Tibial nerve (tissue), 4 donors: ENCODE measurements at regions not wholly inside any gene's neighbourhood (a gene's known extent, or its start where the extent isn't known, plus 50 kb on each side); places are given as distances from the start of the nearest gene placed in this dataset. TPM values are rescaled to one million over a fixed set of nuclear protein-coding genes. Genes with fewer than 3 reads are reported as not detected.

Experiments used
- DNase-seq, 2 donors: peaks; one replicate each; pipeline ENCODE4 v3.0.0-alpha.2; 2019; ENCODE audit warnings: low spot score in 2 of 2
- H3K27ac ChIP-seq, 4 donors: fragments of 200-600 bp; sonication (generic) in 3 of 4; one replicate each; pipeline ENCODE4 v1.5.1; 2017 to 2019; ENCODE audit warnings: mild to moderate bottlenecking in 1 of 4
- H3K27me3 ChIP-seq, 2 donors: fragments of 200-600 bp; sonication (generic) in 1 of 2; one replicate each; pipeline versions ENCODE4 v1.5.1 to v1.6.0; 2017 to 2019
- H3K36me3 ChIP-seq, 3 donors: fragments of 200-600 bp; sonication (generic); one replicate each; pipeline ENCODE4 v1.5.1; 2018 to 2019
- H3K4me1 ChIP-seq, 4 donors: fragments of 200-600 bp; sonication (generic) in 3 of 4; one replicate each; pipeline ENCODE4 v1.5.1; 2017 to 2019
- H3K4me3 ChIP-seq, 4 donors: fragments of 200-600 bp; sonication (generic) in 3 of 4; one replicate each; pipeline ENCODE4 v1.5.1; 2017 to 2019; ENCODE audit warnings: mild to moderate bottlenecking in 1 of 4, moderate library complexity in 1 of 4
- H3K9me3 ChIP-seq, 4 donors: fragments of 200-600 bp; sonication (generic) in 3 of 4; one replicate each; pipeline ENCODE4 v1.5.1; 2017 to 2019
- EP300 ChIP-seq, 2 donors: sonication (generic); formaldehyde crosslinking; IDR thresholded peaks; one replicate each; pipeline ENCODE4 v1.6.1; 2017; ENCODE audit warnings: antibody characterized with exemption in 2 of 2, mild to moderate bottlenecking in 1 of 2
- POLR2A ChIP-seq, 2 donors: fragments of 450-650 bp; IDR thresholded peaks; one replicate each; pipeline ENCODE4 v1.6.1; 2017; ENCODE audit warnings: antibody characterized with exemption in 2 of 2, mild to moderate bottlenecking in 2 of 2, moderate library complexity in 2 of 2
- WGBS, 2 donors: methylation state at CpG; one replicate each; pipeline ENCODE4 v1.1.5; 2018; 5-methylcytosine and 5-hydroxymethylcytosine counted together
- small RNA-seq: library from RNA; depleted of rRNA; stranded (forward); fragments of <200 nt; gene quantifications from one replicate; pipeline ENCODE3, GENCODE V24; 2016
- TF ChIP-seq, protein P1 (sequence below), 5 experiments: fragments of 200-600 bp in 3 of 5; fragments of 450-650 bp in 2 of 5; sonication (generic) in 3 of 5; IDR thresholded peaks; one replicate each; pipeline ENCODE4 v1.5.1; 2016 to 2019; ENCODE audit warnings: antibody characterized with exemption in 5 of 5, mild to moderate bottlenecking in 3 of 5, moderate library complexity in 2 of 5

DNA sequence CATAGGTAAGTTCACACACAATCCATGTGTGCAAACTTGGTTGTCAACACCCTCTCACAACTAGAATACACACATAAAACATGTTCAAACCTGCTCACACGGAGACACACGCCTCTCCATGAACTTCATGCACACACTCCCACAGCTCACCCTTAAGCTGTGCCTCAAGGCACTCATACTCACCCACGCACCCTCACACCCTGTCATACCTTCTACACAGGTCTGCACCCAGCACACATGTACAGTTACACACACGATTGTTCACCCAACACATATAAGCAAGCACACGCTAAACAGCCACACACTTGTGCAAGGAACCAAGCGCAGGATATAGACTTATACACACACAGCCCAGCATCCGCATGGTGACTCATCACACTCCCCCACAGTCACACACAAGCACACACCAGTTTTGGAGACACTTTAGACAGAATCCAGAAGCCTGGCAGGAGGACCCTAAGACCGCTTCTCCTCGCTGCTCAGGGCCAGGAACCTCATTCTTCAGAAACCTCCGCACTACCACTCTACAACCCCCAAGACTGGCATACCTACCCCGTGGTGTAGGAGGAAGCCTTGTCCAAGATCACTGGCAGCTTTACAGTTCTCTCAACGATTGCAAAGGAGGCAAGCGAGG, 58.7 kb upstream of the ZC3H12A start:
- Histone ChIP-seq H3K4me3 (no peak overlapping the region), H3K27me3 (peaks cover 0 to 2% of the 10 kb centered on the region in 2 donors)

DNA sequence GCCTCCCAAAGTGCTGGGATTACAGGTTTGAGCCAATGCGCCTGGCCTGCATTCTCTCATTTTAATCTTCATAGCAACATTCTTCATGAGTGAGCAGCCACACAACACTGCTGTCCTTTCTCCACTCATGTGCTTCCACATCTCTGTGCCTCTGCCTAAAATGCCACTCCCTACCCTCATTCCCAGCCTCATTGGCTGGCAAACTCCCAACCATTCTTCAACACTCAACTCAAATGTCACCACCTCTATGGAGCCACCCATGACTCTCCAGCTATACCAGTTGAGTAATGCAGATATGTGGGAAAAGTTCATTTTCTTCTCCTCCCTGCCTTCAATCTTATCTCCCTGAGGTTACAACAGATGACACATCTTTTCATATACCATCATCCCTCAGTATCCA, 53.9 kb upstream of the ZC3H12A start:
- no peaks in the 10 kb centered on the region for H3K27me3 ChIP-seq
- 0 to 48% methylated on average over 1 of the region's 1 CpG for whole genome bisulfite sequencing, 2 donors
- no peaks in the 10 kb centered on the region for H3K36me3 ChIP-seq
- H3K27ac ChIP-seq = no peak overlapping the region
- H3K4me1 ChIP-seq = no peaks in the 10 kb centered on the region
- TF ChIP-seq POLR2A (IDR thresholded peaks at IDR 0.05) (no peak), EP300 (IDR thresholded peaks at IDR 0.05) (no peak)
- TF ChIP-seq, protein P1, sequence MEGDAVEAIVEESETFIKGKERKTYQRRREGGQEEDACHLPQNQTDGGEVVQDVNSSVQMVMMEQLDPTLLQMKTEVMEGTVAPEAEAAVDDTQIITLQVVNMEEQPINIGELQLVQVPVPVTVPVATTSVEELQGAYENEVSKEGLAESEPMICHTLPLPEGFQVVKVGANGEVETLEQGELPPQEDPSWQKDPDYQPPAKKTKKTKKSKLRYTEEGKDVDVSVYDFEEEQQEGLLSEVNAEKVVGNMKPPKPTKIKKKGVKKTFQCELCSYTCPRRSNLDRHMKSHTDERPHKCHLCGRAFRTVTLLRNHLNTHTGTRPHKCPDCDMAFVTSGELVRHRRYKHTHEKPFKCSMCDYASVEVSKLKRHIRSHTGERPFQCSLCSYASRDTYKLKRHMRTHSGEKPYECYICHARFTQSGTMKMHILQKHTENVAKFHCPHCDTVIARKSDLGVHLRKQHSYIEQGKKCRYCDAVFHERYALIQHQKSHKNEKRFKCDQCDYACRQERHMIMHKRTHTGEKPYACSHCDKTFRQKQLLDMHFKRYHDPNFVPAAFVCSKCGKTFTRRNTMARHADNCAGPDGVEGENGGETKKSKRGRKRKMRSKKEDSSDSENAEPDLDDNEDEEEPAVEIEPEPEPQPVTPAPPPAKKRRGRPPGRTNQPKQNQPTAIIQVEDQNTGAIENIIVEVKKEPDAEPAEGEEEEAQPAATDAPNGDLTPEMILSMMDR (IDR thresholded peaks at IDR 0.05) = no peak
- H3K4me3 ChIP-seq = no peak overlapping the region
- no peak for DNase-seq
- peaks cover 0 to 6% (median 0%) of the 10 kb centered on the region in 4 donors for H3K9me3 ChIP-seq

More for the DNA sequence above, 58.7 kb upstream of the ZC3H12A start:
- peaks cover 0 to 16% (median 0%) of the 10 kb centered on the region in 4 donors for H3K9me3 ChIP-seq
- WGBS, 2 donors = 89 to 91% methylated on average over 13 of the region's 13 CpGs
- DNase-seq = no peak
- H3K4me1 ChIP-seq = no peaks in the 10 kb centered on the region
- no peaks in the 10 kb centered on the region for H3K36me3 ChIP-seq
- no peak for TF ChIP-seq POLR2A (IDR thresholded peaks at IDR 0.05)
- TF ChIP-seq, protein P1 (IDR thresholded peaks at IDR 0.05) = no peak
- TF ChIP-seq EP300 (IDR thresholded peaks at IDR 0.05) = no peak
- no peak overlapping the region for H3K27ac ChIP-seq

DNA sequence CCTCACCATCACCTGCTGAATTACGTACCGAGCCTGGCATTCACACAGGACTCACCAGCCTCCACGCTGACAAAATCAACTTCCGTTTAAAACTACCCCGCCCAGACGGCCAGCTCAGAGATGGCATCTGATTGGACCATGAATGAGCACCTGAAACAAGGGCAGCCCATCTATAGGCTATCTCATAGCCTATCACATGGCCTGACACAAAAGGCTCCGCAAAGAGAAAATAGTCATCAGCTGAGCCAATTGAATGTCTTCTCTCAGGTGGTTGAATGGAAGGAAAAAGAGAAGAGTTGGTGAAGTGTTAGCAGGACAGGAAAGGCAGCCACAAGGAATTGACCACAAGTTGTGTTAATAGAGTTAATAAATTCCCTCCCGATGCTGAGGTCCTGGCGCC, 50.6 kb upstream of the ZC3H12A start:
- H3K36me3 ChIP-seq = no peaks in the 10 kb centered on the region
- H3K27ac ChIP-seq = no peak overlapping the region
- 87 to 88% methylated on average over 9 of the region's 9 CpGs for WGBS, 2 donors
- H3K4me3 ChIP-seq = no peak overlapping the region
- H3K4me1 ChIP-seq = no peaks in the 10 kb centered on the region
- no peaks in the 10 kb centered on the region for H3K9me3 ChIP-seq
- TF ChIP-seq EP300 (IDR thresholded peaks at IDR 0.05) (no peak), POLR2A (IDR thresholded peaks at IDR 0.05) (no peak)
- TF ChIP-seq, protein P1 (IDR thresholded peaks at IDR 0.05) = no peak
- H3K27me3 ChIP-seq = no peaks in the 10 kb centered on the region
- DNase-seq = no peak

DNA sequence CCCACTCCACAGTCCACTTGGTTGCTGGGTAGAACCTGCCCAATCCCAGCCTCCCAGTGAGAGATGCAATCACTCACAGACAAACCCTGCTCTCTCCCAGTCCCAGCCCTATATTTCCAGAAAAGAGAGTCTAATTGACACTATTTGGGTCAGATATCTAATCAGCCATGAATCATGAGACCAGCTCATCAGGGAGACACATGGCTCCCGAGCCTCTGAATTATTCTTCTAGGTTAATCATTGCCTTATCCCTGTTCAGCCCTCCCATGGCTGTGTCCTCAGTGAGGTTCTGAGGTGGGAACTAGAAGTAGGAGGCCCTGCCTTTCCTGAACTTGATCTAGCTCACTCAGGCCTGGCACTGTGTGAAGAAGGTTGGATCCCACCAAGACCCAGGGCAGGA, 49.9 kb upstream of the ZC3H12A start:
- Histone ChIP-seq H3K27me3 (no peaks in the 10 kb centered on the region), H3K4me1 (no peaks in the 10 kb centered on the region), H3K36me3 (no peaks in the 10 kb centered on the region), H3K4me3 (no peak overlapping the region), H3K9me3 (no peaks in the 10 kb centered on the region), H3K27ac (no peak overlapping the region)
- no peak for DNase-seq
- TF ChIP-seq, protein P1 (IDR thresholded peaks at IDR 0.05) = no peak
- no peak for TF ChIP-seq EP300 (IDR thresholded peaks at IDR 0.05)
- WGBS, 2 donors = 41 to 42% methylated on average over 1 of the region's 1 CpG

Small RNAs in the stretch of these regions (small RNA-seq; reads per million reads assigned to genes)
- gene MIR4255 (not detected), gene RNA5SP43 (not detected), gene RNU6-636P (not detected), gene RPS29P6 (not detected)
